SU-DHL-6 (cell line): ENCODE measurements at regions not wholly inside any gene's neighbourhood (a gene's known extent, or its start where the extent isn't known, plus 50 kb on each side); places are given as distances from the start of the nearest gene placed in this dataset.

ENCODE experiments used
- H2AFZ ChIP-seq: fragments of 200-600 bp; sonication (generic); 2 replicates; pipeline ENCODE4 v1.6.1; 2014; ENCODE audit warnings: low read depth, mild to moderate bottlenecking, moderate library complexity, mixed read lengths, antibody characterized with exemption, low read length; ENCODE audit not compliant: severe bottlenecking
- H3F3A ChIP-seq: fragments of 200-600 bp; shearing (Covaris generic); 2 replicates; pipeline ENCODE4 v1.6.0; 2016; ENCODE audit warnings: antibody characterized with exemption, mild to moderate bottlenecking; ENCODE audit not compliant: insufficient read depth
- H3K27ac ChIP-seq: fragments of 200-600 bp; sonication (generic); 2 replicates; pipeline ENCODE4 v1.5.1; 2016; ENCODE audit warnings: low read depth, mild to moderate bottlenecking, low read length, moderate library complexity, mixed read lengths
- H3K27me3 ChIP-seq: fragments of 200-600 bp; sonication (generic), shearing (Covaris generic); 2 replicates; pipeline ENCODE4 v1.6.0; 2014; ENCODE audit warnings: mild to moderate bottlenecking, low read length
- H3K36me3 ChIP-seq: fragments of 200-600 bp; sonication (generic); 2 replicates; pipeline ENCODE4 v1.6.1; 2014; ENCODE audit warnings: mild to moderate bottlenecking, low read length, mixed read lengths
- H3K4me2 ChIP-seq: fragments of 300-600, 200-600 bp; shearing (Covaris generic), sonication (generic); 2 replicates; pipeline ENCODE4 v1.6.0; 2014; ENCODE audit warnings: low read length, low read depth, mild to moderate bottlenecking; ENCODE audit not compliant: poor library complexity, severe bottlenecking
- H3K4me3 ChIP-seq: fragments of 200-600 bp; sonication (generic); 2 replicates; pipeline ENCODE4 v1.5.1; 2014; ENCODE audit warnings: antibody characterized with exemption, low read length, mild to moderate bottlenecking, mixed read lengths; ENCODE audit not compliant: insufficient read depth, poor library complexity, severe bottlenecking
- H3K79me2 ChIP-seq: fragments of 200-600 bp; sonication (generic); 2 replicates; pipeline ENCODE4 v1.6.1; 2014; ENCODE audit warnings: mild to moderate bottlenecking, low read length, moderate library complexity; ENCODE audit not compliant: insufficient read depth
- H3K9ac ChIP-seq: fragments of 200-600 bp; sonication (generic); 2 replicates; pipeline ENCODE4 v1.7.0; 2014; ENCODE audit warnings: mild to moderate bottlenecking, low read length
- H3K9me2 ChIP-seq: fragments of 200-600 bp; sonication (generic); replicated peaks from 2 replicates; pipeline ENCODE4 v1.6.1; 2014; ENCODE audit warnings: low read length; ENCODE audit not compliant: insufficient read depth
- H3K9me3 ChIP-seq: fragments of 200-600 bp; sonication (generic); 2 replicates; pipeline ENCODE4 v1.6.1; 2014; ENCODE audit warnings: low read length, mixed read lengths; ENCODE audit not compliant: insufficient read depth
- H4K20me1 ChIP-seq: fragments of 200-600 bp; sonication (generic); 2 replicates; pipeline ENCODE4 v1.6.1; 2014; ENCODE audit warnings: low read depth, mild to moderate bottlenecking, antibody characterized with exemption, low read length, moderate library complexity, mixed read lengths
- EZH2phosphoT487 ChIP-seq: fragments of 200-600 bp; sonication (generic), shearing (Covaris generic); conservative IDR thresholded peaks from 2 replicates; pipeline ENCODE4 v1.6.1; 2018; ENCODE audit warnings: mild to moderate bottlenecking, antibody characterized with exemption, low read length, moderate library complexity, mixed read lengths
- TF ChIP-seq, protein P1 (sequence below): fragments of 200-600 bp; sonication (generic); IDR thresholded peaks from one replicate; pipeline ENCODE4 v1.5.1; 2017; ENCODE audit warnings: antibody characterized with exemption, mild to moderate bottlenecking, low read length, moderate library complexity; ENCODE audit not compliant: insufficient read depth, poor library complexity, severe bottlenecking

DNA sequence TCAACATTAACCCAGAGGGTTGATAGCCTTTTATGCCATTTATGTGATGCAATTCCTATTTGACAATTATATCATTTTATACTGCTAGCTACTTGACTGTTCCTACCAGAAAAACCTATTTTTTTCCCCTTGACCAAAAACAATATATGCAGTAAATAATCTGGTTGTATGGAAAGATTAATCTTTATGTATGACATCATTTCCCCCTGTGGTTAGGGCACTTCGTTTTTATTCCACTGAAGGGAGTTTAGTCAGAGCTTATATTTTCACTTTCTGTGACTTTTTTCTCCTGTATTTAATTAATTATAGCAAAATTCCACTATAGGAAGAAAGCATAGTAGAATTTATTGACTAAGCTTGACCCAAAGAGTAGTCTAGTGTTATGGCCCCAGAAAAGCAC, 107.6 kb downstream of the HAUS1 start:
- H3K4me3 ChIP-seq: no peak overlapping the region
- peak overlapping the region; percentile 24; the same call in 1 of the 2 replicates for H3K27ac ChIP-seq
- TF ChIP-seq EZH2phosphoT487: no peak
- TF ChIP-seq, protein P1, sequence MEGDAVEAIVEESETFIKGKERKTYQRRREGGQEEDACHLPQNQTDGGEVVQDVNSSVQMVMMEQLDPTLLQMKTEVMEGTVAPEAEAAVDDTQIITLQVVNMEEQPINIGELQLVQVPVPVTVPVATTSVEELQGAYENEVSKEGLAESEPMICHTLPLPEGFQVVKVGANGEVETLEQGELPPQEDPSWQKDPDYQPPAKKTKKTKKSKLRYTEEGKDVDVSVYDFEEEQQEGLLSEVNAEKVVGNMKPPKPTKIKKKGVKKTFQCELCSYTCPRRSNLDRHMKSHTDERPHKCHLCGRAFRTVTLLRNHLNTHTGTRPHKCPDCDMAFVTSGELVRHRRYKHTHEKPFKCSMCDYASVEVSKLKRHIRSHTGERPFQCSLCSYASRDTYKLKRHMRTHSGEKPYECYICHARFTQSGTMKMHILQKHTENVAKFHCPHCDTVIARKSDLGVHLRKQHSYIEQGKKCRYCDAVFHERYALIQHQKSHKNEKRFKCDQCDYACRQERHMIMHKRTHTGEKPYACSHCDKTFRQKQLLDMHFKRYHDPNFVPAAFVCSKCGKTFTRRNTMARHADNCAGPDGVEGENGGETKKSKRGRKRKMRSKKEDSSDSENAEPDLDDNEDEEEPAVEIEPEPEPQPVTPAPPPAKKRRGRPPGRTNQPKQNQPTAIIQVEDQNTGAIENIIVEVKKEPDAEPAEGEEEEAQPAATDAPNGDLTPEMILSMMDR: no peak
- H3K27me3 ChIP-seq: no peaks in the 10 kb centered on the region
- peak overlapping the region; percentile 36 for H3K4me2 ChIP-seq
- H3F3A ChIP-seq: peaks cover 19% of the 10 kb centered on the region; the same call in 1 of the 2 replicates
- H4K20me1 ChIP-seq: peaks cover 22% of the 10 kb centered on the region; the same call in 1 of the 2 replicates
- H3K36me3 ChIP-seq: peaks cover under 1% of the 10 kb centered on the region; the same call in 1 of the 2 replicates
- H3K9me2 ChIP-seq: no peaks in the 10 kb centered on the region
- no peak overlapping the region for H2AFZ ChIP-seq
- H3K9ac ChIP-seq: no peak overlapping the region
- H3K9me3 ChIP-seq: no peaks in the 10 kb centered on the region
- peaks cover 99% of the 10 kb centered on the region for H3K79me2 ChIP-seq

DNA sequence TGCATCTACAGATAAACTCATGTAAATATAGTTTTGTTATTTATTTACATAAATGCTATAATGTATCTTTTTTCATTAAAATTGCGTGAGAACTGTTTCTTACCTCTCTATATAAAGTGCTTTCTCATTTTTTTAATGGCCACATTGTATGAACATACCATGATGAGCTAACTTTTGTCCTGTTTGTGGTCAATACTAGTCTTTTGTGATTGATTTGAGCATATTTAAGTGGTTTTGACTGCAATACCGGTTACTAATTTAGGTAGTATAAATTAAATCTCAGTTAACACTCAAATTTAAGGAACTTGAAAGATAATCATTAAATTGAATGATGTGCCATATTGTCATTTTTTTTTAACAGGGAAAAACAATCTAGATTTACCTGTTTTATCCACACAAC, 108.2 kb downstream of the HAUS1 start:
- no peaks in the 10 kb centered on the region for H3K27me3 ChIP-seq
- H3K4me3 ChIP-seq: no peak overlapping the region
- no peak for TF ChIP-seq EZH2phosphoT487
- TF ChIP-seq, protein P1: no peak
- H3K79me2 ChIP-seq: peaks cover 99% of the 10 kb centered on the region
- no peaks in the 10 kb centered on the region for H3K9me2 ChIP-seq
- H3K9ac ChIP-seq: no peak overlapping the region
- H4K20me1 ChIP-seq: peaks cover 26% of the 10 kb centered on the region; the same call in 1 of the 2 replicates
- peak overlapping the region; percentile 24; the same call in 1 of the 2 replicates for H3K27ac ChIP-seq
- no peak overlapping the region for H2AFZ ChIP-seq
- peak overlapping the region; percentile 36 for H3K4me2 ChIP-seq
- H3K36me3 ChIP-seq: peaks cover 6% of the 10 kb centered on the region; the same call in 1 of the 2 replicates
- H3K9me3 ChIP-seq: no peaks in the 10 kb centered on the region
- peaks cover 19% of the 10 kb centered on the region; the same call in 1 of the 2 replicates for H3F3A ChIP-seq

DNA sequence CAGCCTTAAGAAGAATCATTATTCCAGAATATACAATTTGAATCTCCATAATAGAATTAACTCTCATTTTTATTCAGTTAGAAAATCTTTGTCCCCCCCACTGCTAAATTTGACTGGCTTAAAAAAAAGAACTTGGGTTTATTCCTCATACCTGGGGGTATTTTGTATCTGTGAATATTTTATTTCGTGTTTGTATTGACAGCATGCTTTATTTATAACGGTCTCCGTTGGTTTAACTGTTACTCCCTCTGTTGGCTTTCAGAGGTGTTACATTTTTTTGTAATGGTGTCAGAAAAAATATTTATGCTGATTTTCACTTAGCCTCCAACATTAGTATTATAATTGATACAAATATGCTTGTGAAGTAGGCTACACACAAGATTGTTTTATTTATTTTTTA, 109.1 kb downstream of the HAUS1 start:
- no peaks in the 10 kb centered on the region for H3K27me3 ChIP-seq
- no peaks in the 10 kb centered on the region for H3K9me2 ChIP-seq
- no peak overlapping the region for H2AFZ ChIP-seq
- H3K4me3 ChIP-seq: no peak overlapping the region
- no peak for TF ChIP-seq EZH2phosphoT487
- TF ChIP-seq, protein P1: peak; percentile 48
- H3F3A ChIP-seq: peaks cover 16% of the 10 kb centered on the region; the same call in 1 of the 2 replicates
- H3K27ac ChIP-seq: no peak overlapping the region
- peak overlapping the region; percentile 14 for H3K4me2 ChIP-seq
- H4K20me1 ChIP-seq: peaks cover 27% of the 10 kb centered on the region; the same call in 1 of the 2 replicates
- no peak overlapping the region for H3K9ac ChIP-seq
- no peaks in the 10 kb centered on the region for H3K9me3 ChIP-seq
- peaks cover 9% of the 10 kb centered on the region for H3K36me3 ChIP-seq
- H3K79me2 ChIP-seq: peaks cover 99% of the 10 kb centered on the region
